K562 (cell line): ENCODE measurements at regions not wholly inside any gene's neighbourhood (a gene's known extent, or its start where the extent isn't known, plus 50 kb on each side); places are given as distances from the start of the nearest gene placed in this dataset.

Experiments
- ATAC-seq: fragments of 200-7000 bp; cut with Tn5 transposase; 3 replicates; pipeline ENCODE4 v1.9.1; 2020; ENCODE audit warnings: moderate library complexity
- BruUV-seq: library from RNA; stranded (reverse); fragments of 400-500 nt; replicated peaks from 2 replicates; lab custom pipeline; 2021; lab: Mats Ljungman, UMichigan
- CTCF ChIA-PET: fragments of 300-600 bp; formaldehyde crosslinking; extraction: SDS; loops from one replicate; lab custom pipeline; 2021; ENCODE audit warnings: low intra/inter-chr PET ratio; lab: Yijun Ruan, JAX
- POLR2A ChIA-PET: fragments of 300-600, 350-650 bp; sonication (Branson Sonifier 250); formaldehyde crosslinking; extraction: SDS; loops from one replicate; lab custom pipeline; 2021; ENCODE audit warnings: antibody characterized with exemption, inconsistent platforms; lab: Yijun Ruan, JAX
- DNase-seq, 4 experiments: peaks; one replicate each; pipeline versions ENCODE4 v3.0.0 to v3.0.0-alpha.2; 2011 to 2018; ENCODE audit warnings: low spot score in 3 of 4, mixed read lengths in 3 of 4; ENCODE audit errors: extremely low read depth in 1 of 4
- FAIRE-seq: peaks from 2 replicates; lab custom pipeline; 2011; peaks lifted over from hg19 to GRCh38; lab: Jason Lieb, UNC
- H2AFZ ChIP-seq: 2 replicates; pipeline ENCODE4 v1.6.0; 2011; ENCODE audit warnings: low read depth, low read length, control low read depth, inconsistent platforms
- H3K27ac ChIP-seq: fragments of 200-600 bp; 3 replicates; pipeline ENCODE4 v1.8.0; 2011; ENCODE audit warnings: low read depth, mild to moderate bottlenecking, control low read depth, inconsistent platforms, low read length, moderate library complexity, mixed read lengths; ENCODE audit errors: extremely low read depth
- H3K27me3 ChIP-seq, 2 experiments: fragments of 300-600 bp in 1 of 2; 2 replicates in 1 of 2; 3 replicates in 1 of 2; pipeline versions ENCODE4 v1.6.0 to v1.8.0; 2011; ENCODE audit warnings: inconsistent platforms in 2 of 2, low read length in 2 of 2, mild to moderate bottlenecking in 1 of 2, mixed read lengths in 1 of 2, moderate library complexity in 1 of 2; ENCODE audit not compliant: control insufficient read depth in 2 of 2, insufficient read depth in 2 of 2
- H3K36me3 ChIP-seq: fragments of 300-600 bp; 3 replicates; pipeline ENCODE4 v1.8.0; 2011; ENCODE audit warnings: mild to moderate bottlenecking, low read length, inconsistent platforms; ENCODE audit not compliant: control insufficient read depth, insufficient read depth
- H3K4me1 ChIP-seq, 2 experiments: fragments of 200-600 bp in 1 of 2; replicated peaks in 1 of 2; 2 replicates in 1 of 2; 3 replicates in 1 of 2; pipeline versions ENCODE4 v1.5.1 to v1.8.0; 2011; ENCODE audit warnings: inconsistent platforms in 2 of 2, low read length in 2 of 2, mild to moderate bottlenecking in 1 of 2, mixed read lengths in 1 of 2, moderate library complexity in 1 of 2; ENCODE audit not compliant: control insufficient read depth in 2 of 2, insufficient read depth in 2 of 2
- H3K4me2 ChIP-seq: 2 replicates; pipeline ENCODE4 v1.6.1; 2011; ENCODE audit warnings: low read length, control low read depth, inconsistent platforms, mixed read lengths; ENCODE audit not compliant: insufficient read depth
- H3K4me3 ChIP-seq: fragments of 200-600 bp; sonication (generic), shearing (Covaris generic); 2 replicates; pipeline ENCODE4 v1.5.1; 2016; ENCODE audit warnings: control low read depth, inconsistent platforms
- H3K79me2 ChIP-seq: fragments of 200-600 bp; 3 replicates; pipeline ENCODE4 v1.8.0; 2011; ENCODE audit warnings: low read length, inconsistent platforms; ENCODE audit not compliant: control insufficient read depth, insufficient read depth
- H3K9ac ChIP-seq, 2 experiments: 2 replicates each; pipeline versions ENCODE4 v1.6.0 to v1.6.1; 2011; ENCODE audit warnings: low read depth in 2 of 2, low read length in 2 of 2, control low read depth in 1 of 2, inconsistent platforms in 1 of 2, mild to moderate bottlenecking in 1 of 2, mixed read lengths in 1 of 2; ENCODE audit not compliant: insufficient read depth in 1 of 2
- H3K9me1 ChIP-seq: one replicate; pipeline ENCODE4 v1.6.0; 2011; ENCODE audit warnings: inconsistent platforms, mild to moderate bottlenecking, low read length, moderate library complexity; ENCODE audit not compliant: control insufficient read depth, insufficient read depth
- H3K9me3 ChIP-seq: replicated peaks from 2 replicates; pipeline ENCODE4 v1.5.1; 2011; ENCODE audit warnings: low read depth, low read length, inconsistent platforms; ENCODE audit not compliant: control insufficient read depth, insufficient read depth
- H4K20me1 ChIP-seq: replicated peaks from 2 replicates; pipeline ENCODE4 v1.6.1; 2011; ENCODE audit warnings: low read length, inconsistent platforms, mixed read lengths; ENCODE audit not compliant: control insufficient read depth, insufficient read depth
- NRF1 ChIP-seq, 2 experiments: fragments of 450-650 bp; IDR thresholded peaks in 1 of 2; conservative IDR thresholded peaks in 1 of 2; 2 replicates each; pipeline ENCODE4 v1.6.1; 2014; ENCODE audit warnings: mild to moderate bottlenecking in 2 of 2
- TAF7 ChIP-seq: fragments of 450-650 bp; IDR thresholded peaks from 2 replicates; pipeline ENCODE4 v1.6.1; 2016; ENCODE audit warnings: missing genetic modification characterization, missing compliant biosample characterization
- TAF9B ChIP-seq: fragments of 450-650 bp; IDR thresholded peaks from 2 replicates; pipeline ENCODE4 v1.6.1; 2018; ENCODE audit warnings: mild to moderate bottlenecking; ENCODE audit not compliant: partially characterized antibody
- ZNF347 ChIP-seq: fragments of 450-650 bp; formaldehyde crosslinking; IDR thresholded peaks from 2 replicates; pipeline ENCODE4 v1.4.0; 2020; ENCODE audit warnings: low read depth, mild to moderate bottlenecking, moderate library complexity
- WGBS: fragments of 100-300 bp; shearing (Covaris generic); methylation state at CpG from one replicate; pipeline ENCODE4 v1.1.6; 2016; ENCODE audit warnings: low coverage, mixed read lengths; ENCODE audit not compliant: insufficient coverage; ENCODE audit errors: missing lambda C conversion rate; 5-methylcytosine and 5-hydroxymethylcytosine counted together
- in situ Hi-C: fragments of 300-500 bp; cut with MboI; formaldehyde crosslinking; loops from 4 replicates; pipeline ENCODE4 v1.15.0; 2018; ENCODE audit warnings: inconsistent platforms, mixed read lengths
- intact Hi-C: fragments of 100-400 bp; cut with micrococcal nuclease; formaldehyde crosslinking; loops from 2 replicates; pipeline ENCODE4 v1.14.2; 2022
- TF ChIP-seq, protein P1 (sequence below): IDR thresholded peaks from 2 replicates; pipeline ENCODE4 v1.6.1; 2011; ENCODE audit not compliant: insufficient read length; ENCODE audit errors: extremely low read depth
- TF ChIP-seq, protein P2 (sequence below), 2 experiments: fragments of 150-350 bp in 1 of 2; IDR thresholded peaks; 2 replicates each; pipeline ENCODE4 v1.6.1; 2012 to 2016; ENCODE audit warnings: low read depth in 2 of 2, low read length in 2 of 2, mild to moderate bottlenecking in 1 of 2, moderate library complexity in 1 of 2
- TF ChIP-seq, protein P3 (sequence below): fragments of 250-450 bp; sonication (Bioruptor Pico); IDR thresholded peaks from 2 replicates; pipeline ENCODE4 v1.8.0; 2022; ENCODE audit warnings: moderate library complexity, mild to moderate bottlenecking, inconsistent platforms
- TF ChIP-seq, protein P4 (sequence below), 2 experiments: IDR thresholded peaks in 1 of 2; conservative IDR thresholded peaks in 1 of 2; 2 replicates each; pipeline ENCODE4 v1.6.1; 2016; ENCODE audit warnings: low read depth in 2 of 2, mild to moderate bottlenecking in 1 of 2, missing compliant biosample characterization in 1 of 2, missing genetic modification characterization in 1 of 2, moderate library complexity in 1 of 2
- TF ChIP-seq, protein P5 (sequence below): sonication (generic); formaldehyde crosslinking; IDR thresholded peaks from 2 replicates; pipeline ENCODE4 v1.8.0; 2022; ENCODE audit warnings: mild to moderate bottlenecking, low read depth, missing genetic modification reagents

DNA sequence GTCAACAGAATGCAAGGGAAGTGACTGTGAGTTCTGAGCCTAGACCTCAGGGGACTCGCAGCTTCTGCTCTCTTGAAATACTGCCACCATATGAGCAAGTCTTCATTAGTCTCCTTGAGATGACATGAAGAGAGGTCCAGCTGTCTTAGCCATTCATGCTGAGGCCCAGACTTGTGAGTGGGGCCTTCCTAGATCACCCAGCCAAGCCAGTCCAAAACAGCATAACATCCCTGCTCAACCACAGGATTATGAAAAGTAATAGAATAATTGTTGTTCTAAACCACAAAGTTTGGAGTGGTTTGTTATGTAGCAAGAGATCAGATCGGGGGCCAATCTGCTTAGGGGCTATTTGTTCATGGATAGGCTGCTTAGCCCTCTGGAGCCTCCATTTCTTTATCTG is 54.9 kb upstream of the HTATIP2 start:
- no peaks in the 10 kb centered on the region for H3K4me1 ChIP-seq
- CTCF ChIA-PET: no interaction called here
- no peak for FAIRE-seq
- H3K9me1 ChIP-seq: no peaks in the 10 kb centered on the region
- H2AFZ ChIP-seq: no peak overlapping the region
- in situ Hi-C loops: no loop called here
- H3K4me2 ChIP-seq: no peak overlapping the region
- no peaks in the 10 kb centered on the region for H3K9me3 ChIP-seq
- ATAC-seq: no peak
- no peak overlapping the region for H3K4me3 ChIP-seq
- no peaks in the 10 kb centered on the region; the same call in 1 of the 2 replicates for H4K20me1 ChIP-seq
- H3K27me3 ChIP-seq: peaks cover 9 to 13% of the 10 kb centered on the region in 2 experiments
- H3K36me3 ChIP-seq: no peaks in the 10 kb centered on the region
- no peak for TF ChIP-seq TAF7 (tag)
- TF ChIP-seq, protein P1, sequence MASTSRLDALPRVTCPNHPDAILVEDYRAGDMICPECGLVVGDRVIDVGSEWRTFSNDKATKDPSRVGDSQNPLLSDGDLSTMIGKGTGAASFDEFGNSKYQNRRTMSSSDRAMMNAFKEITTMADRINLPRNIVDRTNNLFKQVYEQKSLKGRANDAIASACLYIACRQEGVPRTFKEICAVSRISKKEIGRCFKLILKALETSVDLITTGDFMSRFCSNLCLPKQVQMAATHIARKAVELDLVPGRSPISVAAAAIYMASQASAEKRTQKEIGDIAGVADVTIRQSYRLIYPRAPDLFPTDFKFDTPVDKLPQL: no peak
- TF ChIP-seq TAF9B: no peak
- TF ChIP-seq, protein P2, sequence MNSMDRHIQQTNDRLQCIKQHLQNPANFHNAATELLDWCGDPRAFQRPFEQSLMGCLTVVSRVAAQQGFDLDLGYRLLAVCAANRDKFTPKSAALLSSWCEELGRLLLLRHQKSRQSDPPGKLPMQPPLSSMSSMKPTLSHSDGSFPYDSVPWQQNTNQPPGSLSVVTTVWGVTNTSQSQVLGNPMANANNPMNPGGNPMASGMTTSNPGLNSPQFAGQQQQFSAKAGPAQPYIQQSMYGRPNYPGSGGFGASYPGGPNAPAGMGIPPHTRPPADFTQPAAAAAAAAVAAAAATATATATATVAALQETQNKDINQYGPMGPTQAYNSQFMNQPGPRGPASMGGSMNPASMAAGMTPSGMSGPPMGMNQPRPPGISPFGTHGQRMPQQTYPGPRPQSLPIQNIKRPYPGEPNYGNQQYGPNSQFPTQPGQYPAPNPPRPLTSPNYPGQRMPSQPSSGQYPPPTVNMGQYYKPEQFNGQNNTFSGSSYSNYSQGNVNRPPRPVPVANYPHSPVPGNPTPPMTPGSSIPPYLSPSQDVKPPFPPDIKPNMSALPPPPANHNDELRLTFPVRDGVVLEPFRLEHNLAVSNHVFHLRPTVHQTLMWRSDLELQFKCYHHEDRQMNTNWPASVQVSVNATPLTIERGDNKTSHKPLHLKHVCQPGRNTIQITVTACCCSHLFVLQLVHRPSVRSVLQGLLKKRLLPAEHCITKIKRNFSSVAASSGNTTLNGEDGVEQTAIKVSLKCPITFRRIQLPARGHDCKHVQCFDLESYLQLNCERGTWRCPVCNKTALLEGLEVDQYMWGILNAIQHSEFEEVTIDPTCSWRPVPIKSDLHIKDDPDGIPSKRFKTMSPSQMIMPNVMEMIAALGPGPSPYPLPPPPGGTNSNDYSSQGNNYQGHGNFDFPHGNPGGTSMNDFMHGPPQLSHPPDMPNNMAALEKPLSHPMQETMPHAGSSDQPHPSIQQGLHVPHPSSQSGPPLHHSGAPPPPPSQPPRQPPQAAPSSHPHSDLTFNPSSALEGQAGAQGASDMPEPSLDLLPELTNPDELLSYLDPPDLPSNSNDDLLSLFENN (IDR thresholded peaks at IDR 0.05; ENCODE audit: low read depth in 2 of 2, low read length in 2 of 2): no peak
- TF ChIP-seq, protein P3, sequence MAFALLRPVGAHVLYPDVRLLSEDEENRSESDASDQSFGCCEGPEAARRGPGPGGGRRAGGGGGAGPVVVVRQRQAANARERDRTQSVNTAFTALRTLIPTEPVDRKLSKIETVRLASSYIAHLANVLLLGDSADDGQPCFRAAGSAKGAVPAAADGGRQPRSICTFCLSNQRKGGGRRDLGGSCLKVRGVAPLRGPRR (CRISPR knock-in tag): no peak
- no peak for TF ChIP-seq NRF1 (conservative IDR thresholded peaks at IDR 0.05 in 1 of 2, IDR thresholded peaks at IDR 0.05 in 1 of 2)
- TF ChIP-seq, protein P4, sequence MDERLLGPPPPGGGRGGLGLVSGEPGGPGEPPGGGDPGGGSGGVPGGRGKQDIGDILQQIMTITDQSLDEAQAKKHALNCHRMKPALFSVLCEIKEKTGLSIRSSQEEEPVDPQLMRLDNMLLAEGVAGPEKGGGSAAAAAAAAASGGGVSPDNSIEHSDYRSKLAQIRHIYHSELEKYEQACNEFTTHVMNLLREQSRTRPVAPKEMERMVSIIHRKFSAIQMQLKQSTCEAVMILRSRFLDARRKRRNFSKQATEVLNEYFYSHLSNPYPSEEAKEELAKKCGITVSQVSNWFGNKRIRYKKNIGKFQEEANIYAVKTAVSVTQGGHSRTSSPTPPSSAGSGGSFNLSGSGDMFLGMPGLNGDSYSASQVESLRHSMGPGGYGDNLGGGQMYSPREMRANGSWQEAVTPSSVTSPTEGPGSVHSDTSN (CRISPR knock-in tag; IDR thresholded peaks at IDR 0.05; ENCODE audit: low read depth): no peak
- TF ChIP-seq, protein P4 (tag; conservative IDR thresholded peaks at IDR 0.05; ENCODE audit: low read depth): no peak
- TF ChIP-seq, protein P5, sequence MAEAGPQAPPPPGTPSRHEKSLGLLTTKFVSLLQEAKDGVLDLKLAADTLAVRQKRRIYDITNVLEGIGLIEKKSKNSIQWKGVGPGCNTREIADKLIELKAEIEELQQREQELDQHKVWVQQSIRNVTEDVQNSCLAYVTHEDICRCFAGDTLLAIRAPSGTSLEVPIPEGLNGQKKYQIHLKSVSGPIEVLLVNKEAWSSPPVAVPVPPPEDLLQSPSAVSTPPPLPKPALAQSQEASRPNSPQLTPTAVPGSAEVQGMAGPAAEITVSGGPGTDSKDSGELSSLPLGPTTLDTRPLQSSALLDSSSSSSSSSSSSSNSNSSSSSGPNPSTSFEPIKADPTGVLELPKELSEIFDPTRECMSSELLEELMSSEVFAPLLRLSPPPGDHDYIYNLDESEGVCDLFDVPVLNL (CRISPR knock-in tag): no peak
- no peak for TF ChIP-seq ZNF347
- TF ChIP-seq, all 486 proteins: peak for 0
- intact Hi-C loops: no loop called here
- POLR2A ChIA-PET: no interaction called here
- 0% methylated on average over 2 of the region's 2 CpGs for WGBS
- Histone ChIP-seq H3K27ac (no peak overlapping the region), H3K9ac (no peak overlapping the region), H3K79me2 (no peaks in the 10 kb centered on the region)
- DNase-seq: no peak
- no TSS peak for BruUV-seq
